Spleen (tissue), 11 donors: ENCODE measurements at regions not wholly inside any gene's neighbourhood (a gene's known extent, or its start where the extent isn't known, plus 50 kb on each side); places are given as distances from the start of the nearest gene placed in this dataset.
A peak's percentile ranks its signal among the peaks of the same experiment; 100 is the strongest.

Experiments
- DNase-seq: peaks from one replicate; pipeline ENCODE4 v3.0.0-alpha.2; 2020
- H3K27ac ChIP-seq, 8 donors: fragments of 200-600 bp; sonication (generic) in 7 of 8; 1 replicate in 4 of 8; 2 replicates in 4 of 8; pipeline versions ENCODE4 v1.5.0 to v1.8.0; 2016 to 2021; ENCODE audit warnings: inconsistent platforms in 4 of 8, mild to moderate bottlenecking in 4 of 8, moderate library complexity in 1 of 8
- H3K27me3 ChIP-seq, 7 donors: fragments of 200-600 bp; sonication (generic) in 6 of 7; replicated peaks in 1 of 7; 1 replicate in 4 of 7; 2 replicates in 3 of 7; pipeline versions ENCODE4 v1.5.0 to v1.8.0; 2016 to 2021; ENCODE audit warnings: inconsistent platforms in 3 of 7, mild to moderate bottlenecking in 1 of 7
- H3K36me3 ChIP-seq, 6 donors: fragments of 200-600 bp; sonication (generic) in 5 of 6; 1 replicate in 4 of 6; 2 replicates in 2 of 6; pipeline versions ENCODE4 v1.5.0 to v1.8.0; 2016 to 2021; ENCODE audit warnings: inconsistent platforms in 2 of 6
- H3K4me1 ChIP-seq, 6 donors: fragments of 200-600 bp; sonication (generic) in 5 of 6; 1 replicate in 3 of 6; 2 replicates in 3 of 6; pipeline versions ENCODE4 v1.5.0 to v1.8.0; 2016 to 2021; ENCODE audit warnings: inconsistent platforms in 3 of 6
- H3K4me3 ChIP-seq, 8 donors: fragments of 200-600 bp; sonication (generic) in 7 of 8; 1 replicate in 4 of 8; 2 replicates in 4 of 8; pipeline versions ENCODE4 v1.5.0 to v1.8.0; 2016 to 2021; ENCODE audit warnings: inconsistent platforms in 4 of 8, mild to moderate bottlenecking in 4 of 8, moderate library complexity in 2 of 8
- H3K9me3 ChIP-seq, 8 donors: fragments of 200-600 bp; sonication (generic) in 7 of 8; 1 replicate in 4 of 8; 2 replicates in 4 of 8; pipeline versions ENCODE4 v1.5.0 to v1.8.0; 2016 to 2021; ENCODE audit warnings: inconsistent platforms in 4 of 8
- CTCF ChIP-seq, 11 experiments: fragments of 200-600 bp in 7 of 11; fragments of 450-650 bp in 4 of 11; sonication (generic) in 4 of 11; IDR thresholded peaks in 8 of 11; conservative IDR thresholded peaks in 3 of 11; 1 replicate in 7 of 11; 2 replicates in 4 of 11; pipeline versions ENCODE4 v1.4.0 to v1.8.0; 2016 to 2021; ENCODE audit warnings: antibody characterized with exemption in 11 of 11, inconsistent platforms in 4 of 11, mild to moderate bottlenecking in 1 of 11
- POLR2A ChIP-seq, 3 donors: fragments of 450-650 bp; IDR thresholded peaks; one replicate each; pipeline ENCODE4 v1.5.1; 2017; ENCODE audit warnings: antibody characterized with exemption in 3 of 3, mild to moderate bottlenecking in 1 of 3
- POLR2AphosphoS5 ChIP-seq, 3 donors: sonication (generic); formaldehyde crosslinking; IDR thresholded peaks; one replicate each; pipeline ENCODE4 v1.5.1; 2017; ENCODE audit warnings: antibody characterized with exemption in 3 of 3
- WGBS, 5 donors: extraction: QIAGEN DNeasy Blood & Tissue Kit in 3 of 5; methylation state at CpG; one replicate each; pipeline versions ENCODE4 v1.1.5 to v1.1.7; 2013 to 2018; 5-methylcytosine and 5-hydroxymethylcytosine counted together
- intact Hi-C: fragments of 100-400 bp; cut with DNase I; formaldehyde crosslinking; loops from one replicate; pipeline ENCODE4 v1.15.0; 2023; ENCODE audit warnings: low total_unique reads
- donor health status: healthy with polysubstance abuse.
- donor health status: DM: no; HTN: no; CAD: no; lungs with moderate emphysema.
- donor health status: DM: no; HTN: no; CAD: no.
- donor health status: Bipolar disorder and iron deficiency.
- donor health status: healthy.
- donor health status: DM: no; HTN: no; CAD: no.
- donor health status: DM: yes; HTN: yes; CAD: no.

GRCh38 chr12:19836056-19836455 is 396.8 kb downstream of the AEBP2 start:
- intact Hi-C loops, result no loop called here
- Histone ChIP-seq H3K9me3 (peaks cover 0 to 8% (median 0%) of the 10 kb centered on the region in 8 donors), H3K4me3 (no peak overlapping the region), H3K27ac (no peak overlapping the region), H3K36me3 (no peaks in the 10 kb centered on the region), H3K4me1 (no peaks in the 10 kb centered on the region), H3K27me3 (no peaks in the 10 kb centered on the region)
- DNase-seq, result no peak
- WGBS, 5 donors, result 94 to 99% (median 96%) methylated on average over 14 of the region's 14 CpGs
- TF ChIP-seq POLR2AphosphoS5 (IDR thresholded peaks at IDR 0.05) (no peak), CTCF (IDR thresholded peaks at IDR 0.05 in 8 of 11, conservative IDR thresholded peaks at IDR 0.05 in 3 of 11) (no peak), POLR2A (IDR thresholded peaks at IDR 0.05) (no peak)

- peak; percentile 58 for DNase-seq
- H3K36me3 ChIP-seq, result no peaks in the 10 kb centered on the region
- H3K4me1 ChIP-seq, result no peaks in the 10 kb centered on the region
- WGBS, 5 donors, result 87 to 98% (median 95%) methylated on average over 9 of the region's 9 CpGs
- H3K27ac ChIP-seq, result no peak overlapping the region
- H3K9me3 ChIP-seq, result peaks cover 0 to 8% (median 0%) of the 10 kb centered on the region in 8 donors
- intact Hi-C loops, result no loop called here
- no peak overlapping the region for H3K4me3 ChIP-seq
- H3K27me3 ChIP-seq, result no peaks in the 10 kb centered on the region
- TF ChIP-seq POLR2A (IDR thresholded peaks at IDR 0.05) (no peak), CTCF (IDR thresholded peaks at IDR 0.05 in 8 of 11, conservative IDR thresholded peaks at IDR 0.05 in 3 of 11) (no peak), POLR2AphosphoS5 (IDR thresholded peaks at IDR 0.05) (no peak)
Measured at GRCh38 chr12:19836456-19836855, 397.2 kb downstream of the AEBP2 start.

GRCh38 chr12:19837543-19837942 is 398.3 kb downstream of the AEBP2 start:
- Histone ChIP-seq H3K9me3 (peaks cover 0 to 8% (median 0%) of the 10 kb centered on the region in 8 donors), H3K36me3 (no peaks in the 10 kb centered on the region), H3K27me3 (no peaks in the 10 kb centered on the region), H3K4me1 (no peaks in the 10 kb centered on the region), H3K4me3 (no peak overlapping the region), H3K27ac (no peak overlapping the region)
- no peak for DNase-seq
- TF ChIP-seq POLR2A (IDR thresholded peaks at IDR 0.05) (no peak), POLR2AphosphoS5 (IDR thresholded peaks at IDR 0.05) (no peak), CTCF (IDR thresholded peaks at IDR 0.05 in 8 of 11, conservative IDR thresholded peaks at IDR 0.05 in 3 of 11) (no peak)
- intact Hi-C loops, result no loop called here
- 78 to 82% (median 80%) methylated on average over 2 to 3 of the region's 3 CpGs for WGBS, 5 donors

GRCh38 chr12:19841451-19841850 is 402.2 kb downstream of the AEBP2 start:
- Histone ChIP-seq H3K27ac (no peak overlapping the region), H3K4me1 (no peaks in the 10 kb centered on the region), H3K9me3 (peaks cover 0 to 4% (median 0%) of the 10 kb centered on the region in 8 donors), H3K27me3 (no peaks in the 10 kb centered on the region), H3K4me3 (no peak overlapping the region), H3K36me3 (no peaks in the 10 kb centered on the region)
- intact Hi-C loops, result no loop called here
- DNase-seq, result no peak
- TF ChIP-seq POLR2A (IDR thresholded peaks at IDR 0.05), result no peak
- no peak for TF ChIP-seq CTCF (IDR thresholded peaks at IDR 0.05 in 8 of 11, conservative IDR thresholded peaks at IDR 0.05 in 3 of 11)
- no peak for TF ChIP-seq POLR2AphosphoS5 (IDR thresholded peaks at IDR 0.05)
